HEK293 (cell line): ENCODE measurements at regions not wholly inside any gene's neighbourhood (a gene's known extent, or its start where the extent isn't known, plus 50 kb on each side); places are given as distances from the start of the nearest gene placed in this dataset.

Experiments
- ZNF24 ChIP-seq: fragments of 450-650 bp; formaldehyde crosslinking; IDR thresholded peaks from 2 replicates; pipeline ENCODE4 v1.5.1; 2016; ENCODE audit warnings: missing biosample characterization, missing genetic modification characterization
- ZNF76 ChIP-seq: fragments of 450-650 bp; formaldehyde crosslinking; IDR thresholded peaks from 2 replicates; pipeline ENCODE4; 2016; ENCODE audit warnings: low read depth, missing biosample characterization, missing genetic modification characterization, borderline replicate concordance
- TF ChIP-seq, protein P1 (sequence below): fragments of 450-650 bp; formaldehyde crosslinking; IDR thresholded peaks from 2 replicates; pipeline ENCODE4 v1.5.1; 2016; ENCODE audit warnings: missing biosample characterization, missing genetic modification characterization

DNA sequence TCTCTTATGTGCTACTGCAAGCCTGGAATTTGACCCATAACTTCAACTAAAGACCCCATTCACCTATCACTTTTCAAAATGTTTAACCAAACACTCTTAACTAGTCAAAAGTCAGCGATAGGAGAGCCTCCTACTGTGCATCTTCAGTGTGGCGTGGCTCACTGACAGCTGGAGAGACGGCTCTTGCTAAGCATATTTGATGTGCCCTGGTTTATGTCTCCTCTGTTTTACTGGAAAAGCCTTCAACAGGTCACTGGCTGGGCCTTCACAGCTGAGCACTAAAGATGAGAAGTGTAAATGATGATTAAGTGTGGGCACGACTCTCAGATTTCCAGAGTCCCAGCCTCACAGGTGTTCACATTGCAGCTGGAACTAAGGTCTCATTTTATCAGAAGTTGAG, 472.1 kb downstream of the SEMA3D start:
- TF ChIP-seq, protein P1, sequence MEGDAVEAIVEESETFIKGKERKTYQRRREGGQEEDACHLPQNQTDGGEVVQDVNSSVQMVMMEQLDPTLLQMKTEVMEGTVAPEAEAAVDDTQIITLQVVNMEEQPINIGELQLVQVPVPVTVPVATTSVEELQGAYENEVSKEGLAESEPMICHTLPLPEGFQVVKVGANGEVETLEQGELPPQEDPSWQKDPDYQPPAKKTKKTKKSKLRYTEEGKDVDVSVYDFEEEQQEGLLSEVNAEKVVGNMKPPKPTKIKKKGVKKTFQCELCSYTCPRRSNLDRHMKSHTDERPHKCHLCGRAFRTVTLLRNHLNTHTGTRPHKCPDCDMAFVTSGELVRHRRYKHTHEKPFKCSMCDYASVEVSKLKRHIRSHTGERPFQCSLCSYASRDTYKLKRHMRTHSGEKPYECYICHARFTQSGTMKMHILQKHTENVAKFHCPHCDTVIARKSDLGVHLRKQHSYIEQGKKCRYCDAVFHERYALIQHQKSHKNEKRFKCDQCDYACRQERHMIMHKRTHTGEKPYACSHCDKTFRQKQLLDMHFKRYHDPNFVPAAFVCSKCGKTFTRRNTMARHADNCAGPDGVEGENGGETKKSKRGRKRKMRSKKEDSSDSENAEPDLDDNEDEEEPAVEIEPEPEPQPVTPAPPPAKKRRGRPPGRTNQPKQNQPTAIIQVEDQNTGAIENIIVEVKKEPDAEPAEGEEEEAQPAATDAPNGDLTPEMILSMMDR = no peak
- TF ChIP-seq ZNF76 (tag by site-specific recombination) (no peak), ZNF24 (tag by site-specific recombination) (no peak)
